ENCODE measurements at regions not wholly inside any gene's neighbourhood (a gene's known extent, or its start where the extent isn't known, plus 50 kb on each side); places are given as distances from the start of the nearest gene placed in this dataset.
"Not testable (repeated sequence)": the region's sequence is repeated elsewhere in the genome, so short reads cannot be mapped to it uniquely, and the experiment has no call there.

DNA sequence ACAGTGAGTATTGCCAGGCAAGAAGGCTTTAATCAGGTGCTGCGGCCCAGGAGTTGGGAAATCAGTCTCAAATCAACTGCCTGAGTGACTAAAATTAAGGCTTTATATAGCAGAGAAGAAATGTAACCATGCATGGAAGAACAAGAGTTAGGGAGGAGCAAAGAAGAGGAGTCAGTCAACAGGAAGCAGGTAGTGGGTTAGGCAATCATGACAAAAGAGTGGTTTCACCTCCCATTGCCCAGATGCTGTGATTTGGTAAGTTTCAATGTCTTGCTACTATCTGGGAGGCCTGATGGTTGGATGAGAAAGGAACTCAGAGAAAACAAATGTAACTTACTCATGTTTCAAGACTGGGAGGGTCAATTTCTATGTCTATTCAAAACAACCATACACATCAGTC is 998.3 kb downstream of the GATA3 start:
- no peak for DNase-seq
- POLR2A ChIA-PET, result no interaction called here
- H3K4me1 ChIP-seq, result no peaks in the 10 kb centered on the region
- H3K4me3 ChIP-seq (ENCODE audit: low read depth, low read length), result no peak overlapping the region
- H3K27ac Mint-ChIP-seq (ENCODE audit: unreplicated experiment), result no peak overlapping the region
- intact Hi-C loops (cut with micrococcal nuclease; ENCODE audit: unreplicated experiment), result no loop called here
- H3K27me3 Mint-ChIP-seq (ENCODE audit: insufficient read depth, unreplicated experiment), result no peaks in the 10 kb centered on the region
- BruUV-seq (replicated peaks), result no TSS peak
- H3K9me3 ChIP-seq, result peaks cover 5% of the 10 kb centered on the region; the same call in 1 of the 2 replicates
- no peak overlapping the region for H3K4me3 Mint-ChIP-seq (ENCODE audit: unreplicated experiment)
- H3K36me3 Mint-ChIP-seq (ENCODE audit: insufficient read depth, unreplicated experiment), result no peaks in the 10 kb centered on the region
- no peaks in the 10 kb centered on the region for H3K4me1 Mint-ChIP-seq (ENCODE audit: low read depth, unreplicated experiment)
- CTCF ChIA-PET, result no interaction called here
- TF ChIP-seq CTCF (IDR thresholded peaks at IDR 0.05; ENCODE audit: insufficient read depth in 1 of 2, low read depth in 1 of 2, low read length in 1 of 2, severe bottlenecking in 1 of 2, unreplicated experiment in 1 of 2), result no peak
- no peaks in the 10 kb centered on the region for H3K9me3 Mint-ChIP-seq (ENCODE audit: unreplicated experiment)
- H3K36me3 ChIP-seq (ENCODE audit: control insufficient read depth, insufficient read depth, low read length), result no peaks in the 10 kb centered on the region
- H3K27me3 ChIP-seq (replicated peaks; ENCODE audit: control insufficient read depth, insufficient read depth, low read length), result no peaks in the 10 kb centered on the region

DNA sequence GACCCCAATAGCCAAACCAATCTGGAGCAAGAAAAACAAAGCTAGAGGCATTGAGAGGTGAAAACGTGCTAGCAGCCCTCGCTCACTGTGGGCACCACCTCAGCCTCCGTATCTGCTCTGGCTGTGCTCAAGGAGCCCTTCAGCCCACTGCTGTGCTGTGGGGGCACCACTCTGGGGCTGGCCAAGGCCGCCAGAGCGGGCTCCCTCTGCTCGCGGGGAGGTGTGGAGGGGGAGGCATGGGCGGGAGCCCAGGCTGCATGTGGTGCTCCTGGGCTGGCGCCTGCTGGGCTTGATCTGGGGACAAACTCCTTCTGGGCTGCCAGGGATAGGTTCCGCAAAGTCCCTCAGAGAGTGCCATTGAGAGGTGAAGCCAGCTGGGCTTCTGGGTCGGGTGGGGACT is 1002.0 kb downstream of the GATA3 start:
- Histone ChIP-seq H3K4me3 (ENCODE audit: low read depth, low read length) (no peak overlapping the region), H3K9me3 (peaks cover 5% of the 10 kb centered on the region; the same call in 1 of the 2 replicates), H3K4me1 (no peaks in the 10 kb centered on the region), H3K27me3 (replicated peaks; ENCODE audit: control insufficient read depth, insufficient read depth, low read length) (no peaks in the 10 kb centered on the region), H3K36me3 (ENCODE audit: control insufficient read depth, insufficient read depth, low read length) (no peaks in the 10 kb centered on the region)
- Mint-ChIP-seq H3K4me3 (ENCODE audit: unreplicated experiment) (no peak overlapping the region), H3K36me3 (ENCODE audit: insufficient read depth, unreplicated experiment) (no peaks in the 10 kb centered on the region), H3K27ac (ENCODE audit: unreplicated experiment) (no peak overlapping the region), H3K9me3 (ENCODE audit: unreplicated experiment) (no peaks in the 10 kb centered on the region), H3K4me1 (ENCODE audit: low read depth, unreplicated experiment) (no peaks in the 10 kb centered on the region), H3K27me3 (ENCODE audit: insufficient read depth, unreplicated experiment) (no peaks in the 10 kb centered on the region)
- no TSS peak for BruUV-seq (replicated peaks)
- ChIA-PET POLR2A (no interaction called here), CTCF (no interaction called here)
- no peak for DNase-seq
- no peak for TF ChIP-seq CTCF (IDR thresholded peaks at IDR 0.05; ENCODE audit: insufficient read depth in 1 of 2, low read depth in 1 of 2, low read length in 1 of 2, severe bottlenecking in 1 of 2, unreplicated experiment in 1 of 2)
- intact Hi-C loops (cut with micrococcal nuclease; ENCODE audit: unreplicated experiment), result no loop called here

- H3K4me3 Mint-ChIP-seq (ENCODE audit: unreplicated experiment); H3K9me3 ChIP-seq; H3K27me3 ChIP-seq (replicated peaks; ENCODE audit: control insufficient read depth, insufficient read depth, low read length); H3K36me3 Mint-ChIP-seq (ENCODE audit: insufficient read depth, unreplicated experiment); intact Hi-C loops (cut with micrococcal nuclease; ENCODE audit: unreplicated experiment); H3K27ac Mint-ChIP-seq (ENCODE audit: unreplicated experiment); POLR2A ChIA-PET; H3K9me3 Mint-ChIP-seq (ENCODE audit: unreplicated experiment); CTCF ChIA-PET; DNase-seq; H3K4me1 Mint-ChIP-seq (ENCODE audit: low read depth, unreplicated experiment); H3K27me3 Mint-ChIP-seq (ENCODE audit: insufficient read depth, unreplicated experiment); H3K4me3 ChIP-seq (ENCODE audit: low read depth, low read length); H3K36me3 ChIP-seq (ENCODE audit: control insufficient read depth, insufficient read depth, low read length); BruUV-seq (replicated peaks); H3K4me1 ChIP-seq: not testable (repeated sequence)
These were observed 1002.8 kb downstream of the GATA3 start for GRCh38 chr10:9057293-9057692.

- no peak for DNase-seq
- H3K27ac Mint-ChIP-seq (ENCODE audit: unreplicated experiment), result no peak overlapping the region
- no peak overlapping the region for H3K4me3 Mint-ChIP-seq (ENCODE audit: unreplicated experiment)
- H3K4me1 Mint-ChIP-seq (ENCODE audit: low read depth, unreplicated experiment), result no peaks in the 10 kb centered on the region
- ChIA-PET POLR2A (no interaction called here), CTCF (no interaction called here)
- intact Hi-C loops (cut with micrococcal nuclease; ENCODE audit: unreplicated experiment), result no loop called here
- H3K9me3 Mint-ChIP-seq (ENCODE audit: unreplicated experiment), result no peaks in the 10 kb centered on the region
- BruUV-seq (replicated peaks), result no TSS peak
- no peaks in the 10 kb centered on the region for H3K9me3 ChIP-seq
- no peaks in the 10 kb centered on the region for H3K4me1 ChIP-seq
- H3K4me3 ChIP-seq (ENCODE audit: low read depth, low read length), result no peak overlapping the region
- H3K36me3 Mint-ChIP-seq (ENCODE audit: insufficient read depth, unreplicated experiment), result no peaks in the 10 kb centered on the region
- H3K36me3 ChIP-seq (ENCODE audit: control insufficient read depth, insufficient read depth, low read length), result no peaks in the 10 kb centered on the region
- no peak for TF ChIP-seq CTCF (IDR thresholded peaks at IDR 0.05; ENCODE audit: insufficient read depth in 1 of 2, low read depth in 1 of 2, low read length in 1 of 2, severe bottlenecking in 1 of 2, unreplicated experiment in 1 of 2)
- H3K27me3 ChIP-seq (replicated peaks; ENCODE audit: control insufficient read depth, insufficient read depth, low read length), result no peaks in the 10 kb centered on the region
- no peaks in the 10 kb centered on the region for H3K27me3 Mint-ChIP-seq (ENCODE audit: insufficient read depth, unreplicated experiment)
These were observed 1005.8 kb downstream of the GATA3 start for GRCh38 chr10:9060314-9060713.
